ENCODE measurements at regions not wholly inside any gene's neighbourhood (a gene's known extent, or its start where the extent isn't known, plus 50 kb on each side); places are given as distances from the start of the nearest gene placed in this dataset.
"Not testable (repeated sequence)": the region's sequence is repeated elsewhere in the genome, so short reads cannot be mapped to it uniquely, and the experiment has no call there.

- DNase-seq (ENCODE audit: extremely low read depth in 1 of 2, low read depth in 1 of 2), result no peak
Measured at GRCh38 chrX:22526339-22526738, 253.6 kb downstream of the CBLL2 start.

GRCh38 chrX:22527302-22527701 lies 254.6 kb downstream of the CBLL2 start:
- no peak for DNase-seq (ENCODE audit: extremely low read depth in 1 of 2, low read depth in 1 of 2)

DNA sequence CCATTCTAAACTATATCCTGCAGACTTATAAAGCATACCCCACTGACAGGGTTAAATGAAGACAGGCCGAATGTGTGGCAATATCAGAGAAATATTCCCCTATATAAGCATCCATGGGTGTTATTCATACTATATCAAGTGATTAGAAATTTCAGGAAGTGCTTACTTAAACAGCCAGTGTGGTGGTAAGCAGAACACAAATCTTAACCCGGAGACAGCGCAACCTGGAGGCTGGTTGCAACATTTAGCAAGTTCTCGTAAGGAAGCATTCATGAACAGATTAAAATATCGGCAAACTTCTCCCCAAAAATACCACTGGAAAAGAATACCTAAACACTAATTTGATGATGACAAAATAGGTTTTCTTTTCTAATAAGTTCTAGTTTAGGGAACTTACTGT lies 261.2 kb downstream of the CBLL2 start:
- no peak for DNase-seq (ENCODE audit: extremely low read depth in 1 of 2, low read depth in 1 of 2)

DNA sequence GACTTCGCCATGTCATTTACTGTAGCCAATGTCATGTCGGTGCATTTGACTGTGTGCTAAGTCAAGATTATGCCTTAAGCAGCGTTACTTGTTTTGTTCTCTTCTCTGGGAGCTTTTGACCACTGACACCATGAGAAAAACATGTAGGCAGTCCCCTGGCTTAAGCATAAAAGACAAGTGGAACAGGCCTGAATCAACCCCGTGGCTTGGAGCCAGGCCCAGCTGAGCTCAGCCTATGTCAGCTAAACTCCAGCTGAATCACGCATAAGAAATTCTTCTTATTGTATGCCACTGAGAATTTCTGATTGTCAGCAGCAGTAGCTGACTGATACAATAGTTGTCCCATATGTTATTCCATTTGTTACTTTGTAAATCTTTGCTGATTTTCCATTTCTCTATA lies 261.9 kb downstream of the CBLL2 start:
- DNase-seq (ENCODE audit: extremely low read depth in 1 of 2, low read depth in 1 of 2), result no peak

DNA sequence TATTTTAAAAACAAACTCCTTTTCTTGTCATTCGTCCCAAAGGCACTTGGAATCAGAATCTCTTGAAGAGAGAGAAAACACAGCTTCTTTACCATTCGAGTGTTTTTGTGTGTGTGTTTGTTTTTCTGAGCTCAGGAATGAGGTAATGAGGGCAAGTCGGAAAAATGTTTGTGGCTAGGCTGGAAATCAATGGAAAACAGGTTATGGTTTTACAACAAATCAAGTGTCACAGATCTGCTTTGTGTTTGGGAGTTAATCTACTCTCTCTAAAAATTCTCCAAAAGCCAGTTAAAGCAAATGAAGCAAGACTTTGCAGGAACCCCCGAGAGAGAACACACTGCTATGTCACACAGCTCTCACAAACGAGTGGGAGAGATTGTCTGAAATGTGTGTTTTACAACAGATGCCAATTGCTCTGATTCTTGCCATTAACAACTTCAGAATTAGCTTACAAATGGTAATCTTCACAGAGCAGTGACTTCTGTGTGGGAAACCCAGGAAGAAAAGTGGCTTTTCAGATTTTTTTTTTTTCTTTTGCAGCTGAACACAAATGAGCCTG lies 264.1 kb downstream of the CBLL2 start:
- DNase-seq (ENCODE audit: extremely low read depth in 1 of 2, low read depth in 1 of 2), result no peak

- DNase-seq (ENCODE audit: extremely low read depth in 1 of 2, low read depth in 1 of 2), result no peak
Measured at GRCh38 chrX:22538580-22538979, 265.9 kb downstream of the CBLL2 start.

GRCh38 chrX:22541926-22542325 lies 269.2 kb downstream of the CBLL2 start:
- DNase-seq (ENCODE audit: extremely low read depth in 1 of 2, low read depth in 1 of 2), result no peak

DNA sequence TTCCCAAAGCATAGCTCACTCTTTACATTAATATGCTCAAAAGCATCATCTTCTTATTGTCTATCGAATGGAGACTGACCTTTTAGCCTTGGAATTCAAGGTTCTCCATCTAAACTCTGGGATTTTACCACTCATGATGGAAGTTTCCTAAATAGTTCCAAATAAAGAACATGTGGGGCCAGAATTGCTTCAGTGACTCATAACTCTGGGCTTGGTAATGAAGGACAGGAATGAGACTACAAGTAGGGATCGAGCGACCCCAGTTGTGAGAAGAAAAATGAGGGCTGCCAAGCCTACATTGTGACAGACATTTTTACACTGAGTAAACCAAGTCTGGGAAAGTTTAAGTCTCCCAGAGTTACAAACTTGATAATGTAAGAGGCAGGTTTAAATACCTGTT lies 269.9 kb downstream of the CBLL2 start:
- DNase-seq (ENCODE audit: extremely low read depth in 1 of 2, low read depth in 1 of 2), result no peak

- DNase-seq (ENCODE audit: extremely low read depth in 1 of 2, low read depth in 1 of 2), result no peak
Measured at GRCh38 chrX:22559506-22559905, 286.8 kb downstream of the CBLL2 start.

- no peak for DNase-seq (ENCODE audit: extremely low read depth in 1 of 2, low read depth in 1 of 2)
Measured at GRCh38 chrX:22575161-22575845, 302.6 kb downstream of the CBLL2 start.

DNA sequence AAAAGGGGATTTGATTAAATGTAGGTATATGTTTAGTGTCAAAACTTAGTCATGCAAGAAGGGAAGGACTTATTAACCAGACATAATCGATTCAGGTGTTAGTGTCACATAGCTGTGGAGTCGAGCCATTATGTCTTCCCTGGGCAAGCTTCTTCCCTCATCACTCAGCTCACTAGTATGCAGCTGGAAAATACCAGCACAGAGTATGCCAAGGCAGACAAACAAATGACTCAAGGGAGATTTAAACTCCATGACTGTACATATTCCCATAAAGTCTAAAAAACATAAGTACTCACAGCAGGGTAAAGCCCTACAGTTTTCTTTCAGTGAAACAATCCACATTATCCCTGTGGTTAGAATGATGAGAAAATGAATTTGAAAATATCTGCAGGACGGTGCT lies 304.5 kb downstream of the CBLL2 start:
- no peak for DNase-seq (ENCODE audit: extremely low read depth in 1 of 2, low read depth in 1 of 2)

GRCh38 chrX:22585831-22586230 lies 313.1 kb downstream of the CBLL2 start:
- no peak for DNase-seq (ENCODE audit: extremely low read depth in 1 of 2, low read depth in 1 of 2)

- no peak for DNase-seq (ENCODE audit: extremely low read depth in 1 of 2, low read depth in 1 of 2)
Measured at GRCh38 chrX:22589845-22590244, 317.1 kb downstream of the CBLL2 start.

DNA sequence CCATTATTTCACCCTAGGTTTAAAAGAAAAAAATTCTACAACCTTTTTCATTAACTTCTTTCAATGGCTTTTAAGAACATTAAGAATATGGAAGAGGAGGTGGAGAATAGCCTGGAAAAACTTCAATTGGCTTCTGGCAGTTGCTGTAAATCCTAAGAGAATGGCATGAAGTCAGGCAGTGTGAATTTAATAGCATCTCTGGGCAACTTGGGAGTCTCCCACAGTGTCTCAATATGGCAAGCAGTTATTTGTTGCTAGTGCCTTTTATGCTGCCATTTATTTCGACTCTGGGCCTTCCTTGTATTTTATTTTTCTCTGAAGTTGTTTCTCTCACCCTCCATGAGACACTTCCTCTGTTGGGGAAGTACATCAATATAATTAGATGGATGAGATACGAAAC lies 322.1 kb downstream of the CBLL2 start:
- no peak for DNase-seq (ENCODE audit: extremely low read depth in 1 of 2, low read depth in 1 of 2)

- DNase-seq (ENCODE audit: extremely low read depth in 1 of 2, low read depth in 1 of 2), result no peak
Measured at GRCh38 chrX:22603060-22603459, 330.3 kb downstream of the CBLL2 start.

DNA sequence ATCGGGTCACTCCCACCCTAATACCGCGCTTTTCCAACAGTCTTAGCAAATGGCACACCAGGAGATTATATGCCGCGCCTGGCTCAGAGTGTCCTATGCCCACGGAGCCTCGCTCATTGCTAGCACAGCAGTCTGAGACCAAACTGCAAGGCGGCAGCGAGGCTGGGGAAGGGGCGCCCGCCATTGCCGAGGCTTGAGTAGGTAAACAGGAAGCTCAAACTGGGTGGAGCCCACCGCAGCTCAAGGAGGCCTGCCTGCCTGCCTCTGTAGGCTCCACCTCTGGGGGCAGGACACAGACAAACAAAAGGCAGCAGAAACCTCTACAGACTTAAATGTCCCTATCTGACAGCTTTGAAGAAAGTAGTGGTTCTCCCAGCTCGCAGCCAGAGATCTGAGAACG lies 336.7 kb downstream of the CBLL2 start:
- DNase-seq (ENCODE audit: extremely low read depth in 1 of 2, low read depth in 1 of 2), result not testable (repeated sequence)

GRCh38 chrX:22616867-22617266 lies 344.2 kb downstream of the CBLL2 start:
- DNase-seq (ENCODE audit: extremely low read depth in 1 of 2, low read depth in 1 of 2), result no peak

GRCh38 chrX:22627576-22627975 lies 354.9 kb downstream of the CBLL2 start:
- no peak for DNase-seq (ENCODE audit: extremely low read depth in 1 of 2, low read depth in 1 of 2)

DNA sequence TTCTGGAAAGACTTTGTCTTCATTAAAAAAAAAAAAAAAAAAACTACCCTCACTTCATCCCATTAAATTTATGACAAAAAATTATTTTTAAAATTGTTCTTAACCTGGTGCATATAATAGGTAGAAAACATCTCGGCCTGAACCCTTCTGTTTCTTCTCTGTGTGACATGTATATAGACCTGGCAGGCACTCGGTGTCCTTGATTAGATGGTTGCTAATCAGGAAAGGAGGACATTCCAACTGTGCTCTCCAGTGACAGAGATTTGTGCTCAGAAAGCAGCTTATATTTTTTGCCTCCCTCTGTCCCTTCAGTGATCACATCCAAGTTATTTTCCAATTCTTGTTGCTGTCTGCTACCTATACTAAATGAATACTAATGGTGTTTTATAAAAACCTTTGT lies 355.6 kb downstream of the CBLL2 start:
- no peak for DNase-seq (ENCODE audit: extremely low read depth in 1 of 2, low read depth in 1 of 2)

- no peak for DNase-seq (ENCODE audit: extremely low read depth in 1 of 2, low read depth in 1 of 2)
Measured at GRCh38 chrX:22629105-22629725, 356.5 kb downstream of the CBLL2 start.

- no peak for DNase-seq (ENCODE audit: extremely low read depth in 1 of 2, low read depth in 1 of 2)
Measured at GRCh38 chrX:22634083-22634482, 361.4 kb downstream of the CBLL2 start.

GRCh38 chrX:22634751-22635150 lies 362.0 kb downstream of the CBLL2 start:
- no peak for DNase-seq (ENCODE audit: extremely low read depth in 1 of 2, low read depth in 1 of 2)

- DNase-seq (ENCODE audit: extremely low read depth in 1 of 2, low read depth in 1 of 2), result no peak
Measured at GRCh38 chrX:22648281-22648680, 351.5 kb upstream of the DDX53 start.
